Embryonic facial prominence (tissue), 1 donor: ENCODE measurements at regions not wholly inside any gene's neighbourhood (a gene's known extent, or its start where the extent isn't known, plus 50 kb on each side); places are given as distances from the start of the nearest gene placed in this dataset.
"Not testable (repeated sequence)": the region's sequence is repeated elsewhere in the genome, so short reads cannot be mapped to it uniquely, and the experiment has no call there.

Experiments
- DNase-seq: peaks from one replicate; pipeline ENCODE4 v3.0.0-alpha.2; 2016; ENCODE audit errors: extremely low spot score

- DNase-seq: no peak
Measured at GRCh38 chr9:2496169-2496568, 125.4 kb upstream of the VLDLR start.

- DNase-seq: no peak
Measured at GRCh38 chr9:2496934-2497333, 124.7 kb upstream of the VLDLR start.

- DNase-seq: no peak
Measured at GRCh38 chr9:2497666-2498400, 123.8 kb upstream of the VLDLR start.

- DNase-seq: no peak
Measured at GRCh38 chr9:2502210-2502609, 119.4 kb upstream of the VLDLR start.

GRCh38 chr9:2502760-2503159 is 118.8 kb upstream of the VLDLR start:
- DNase-seq: no peak

GRCh38 chr9:2506321-2506720 is 115.3 kb upstream of the VLDLR start:
- DNase-seq: no peak

GRCh38 chr9:2523591-2523990 is 98.0 kb upstream of the VLDLR start:
- DNase-seq: no peak

GRCh38 chr9:2524601-2525000 is 97.0 kb upstream of the VLDLR start:
- no peak for DNase-seq

GRCh38 chr9:2525147-2525546 is 96.4 kb upstream of the VLDLR start:
- DNase-seq: no peak

GRCh38 chr9:2526071-2526828 is 95.3 kb upstream of the VLDLR start:
- DNase-seq: no peak

- no peak for DNase-seq
Measured at GRCh38 chr9:2531481-2531880, 90.1 kb upstream of the VLDLR start.

- DNase-seq: no peak
Measured at GRCh38 chr9:2536511-2536910, 85.1 kb upstream of the VLDLR start.

- no peak for DNase-seq
Measured at GRCh38 chr9:2545881-2546490, 75.6 kb upstream of the VLDLR start.

GRCh38 chr9:2555899-2556600 is 65.5 kb upstream of the VLDLR start:
- DNase-seq: not testable (repeated sequence)

GRCh38 chr9:2557693-2558092 is 63.9 kb upstream of the VLDLR start:
- DNase-seq: no peak

- no peak for DNase-seq
Measured at GRCh38 chr9:2559192-2560152, 62.1 kb upstream of the VLDLR start.

- no peak for DNase-seq
Measured at GRCh38 chr9:2560180-2560579, 61.4 kb upstream of the VLDLR start.

GRCh38 chr9:2565676-2566340 is 55.8 kb upstream of the VLDLR start:
- no peak for DNase-seq

- DNase-seq: no peak
Measured at GRCh38 chr9:2567922-2568321, 53.7 kb upstream of the VLDLR start.

- no peak for DNase-seq
Measured at GRCh38 chr9:2568689-2569088, 52.9 kb upstream of the VLDLR start.
